Ecto neural progenitor cell (in vitro differentiated cells): ENCODE measurements at regions not wholly inside any gene's neighbourhood (a gene's known extent, or its start where the extent isn't known, plus 50 kb on each side); places are given as distances from the start of the nearest gene placed in this dataset.

Experiments
- DNase-seq: peaks from one replicate; pipeline ENCODE4 v3.0.0-alpha.2; 2018; ENCODE audit warnings: low spot score

DNA sequence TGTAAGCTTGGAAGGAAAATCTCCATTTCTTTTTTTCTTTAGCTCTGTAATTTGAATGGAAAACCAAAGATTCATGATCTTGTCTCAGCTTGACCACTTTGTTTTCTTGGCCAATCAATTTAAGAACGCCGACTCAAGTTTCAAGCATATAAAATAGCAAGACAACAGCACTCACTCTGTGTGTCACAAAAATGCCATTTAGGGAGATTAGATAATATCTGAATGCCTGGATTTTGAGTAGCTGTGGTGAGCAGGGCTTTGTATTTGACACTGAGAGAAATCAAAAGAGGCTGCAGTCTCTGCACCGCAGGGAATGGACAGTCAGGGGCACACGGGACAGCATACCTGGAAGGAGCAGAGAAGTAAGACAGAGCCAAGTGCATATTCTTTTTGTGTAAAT lies 209.5 kb upstream of the SLC10A2 start:
- DNase-seq = no peak

DNA sequence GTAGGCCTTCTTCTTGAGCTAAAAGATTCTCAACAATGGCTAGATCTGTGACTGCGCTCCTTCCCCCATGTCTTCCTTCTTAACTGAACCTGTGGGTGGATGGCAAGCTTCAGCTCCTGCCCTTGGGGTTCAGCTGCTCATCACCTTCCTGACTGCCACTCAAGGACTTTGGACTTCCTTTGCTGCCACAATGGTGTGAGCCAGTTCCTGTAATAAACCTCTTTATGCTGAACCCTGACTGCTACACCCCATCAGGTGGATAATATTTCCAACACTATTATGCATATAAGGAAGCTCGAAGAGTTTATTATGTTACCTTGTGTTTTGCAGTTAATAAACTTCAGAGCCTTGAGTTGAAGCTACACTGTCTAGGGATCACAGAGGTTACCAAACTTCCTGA lies 208.9 kb upstream of the SLC10A2 start:
- no peak for DNase-seq

DNA sequence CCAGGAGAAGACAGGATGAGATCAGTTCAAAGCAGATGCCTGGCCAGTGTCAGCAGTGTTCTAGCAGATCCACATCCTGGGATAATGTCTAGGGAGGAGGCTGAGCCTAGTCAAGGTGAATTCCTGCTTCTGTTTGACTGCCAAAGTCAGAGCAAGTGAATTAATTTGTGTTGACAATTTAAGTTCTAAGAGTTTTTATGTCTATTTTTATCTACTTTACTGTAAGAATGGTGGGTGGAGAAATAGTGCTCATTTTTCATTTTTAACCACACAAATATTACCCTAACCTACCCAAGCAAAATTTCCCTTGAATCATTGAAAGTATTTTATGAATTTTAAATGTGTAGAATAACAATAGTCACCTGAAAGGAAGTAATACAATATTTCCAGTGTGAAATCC lies 207.6 kb upstream of the SLC10A2 start:
- no peak for DNase-seq

DNA sequence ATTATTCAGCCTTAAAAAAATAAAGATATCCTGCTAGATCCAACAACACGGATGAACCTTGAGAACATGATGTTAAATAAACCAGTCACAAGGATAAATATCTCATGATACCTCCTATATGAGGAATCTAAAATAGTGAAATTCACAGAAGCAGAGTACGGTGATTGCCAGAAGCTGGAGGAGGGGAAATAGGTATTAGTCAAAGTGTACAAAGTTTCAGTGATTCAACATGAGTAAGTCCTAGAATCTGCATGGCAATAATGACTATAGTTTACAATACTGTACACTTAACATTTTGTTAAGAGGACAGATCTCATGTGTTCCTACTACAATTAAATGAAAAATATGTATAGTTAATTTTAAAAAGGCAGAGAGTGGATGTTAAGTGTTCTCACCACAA lies 206.6 kb upstream of the SLC10A2 start:
- no peak for DNase-seq

DNA sequence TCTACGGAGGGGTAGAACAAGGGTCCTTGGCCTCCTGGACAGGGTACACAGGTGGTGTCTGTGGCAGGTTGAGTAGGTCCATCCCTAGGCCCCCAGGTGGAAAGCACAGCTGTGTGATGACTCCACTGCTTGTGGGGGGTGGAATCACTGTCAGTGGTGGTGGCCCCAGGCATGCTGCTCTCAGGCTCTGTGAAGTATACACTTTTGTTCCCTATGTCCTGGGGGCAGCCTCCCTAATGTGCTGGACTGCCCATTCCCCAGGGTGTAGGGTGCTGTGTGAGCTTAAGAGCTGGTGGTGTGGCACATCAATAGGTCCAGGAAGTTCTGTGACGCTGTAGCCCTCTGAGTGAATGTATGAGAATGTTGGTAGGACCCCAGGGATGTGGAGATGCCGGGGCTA lies 197.2 kb upstream of the SLC10A2 start:
- no peak for DNase-seq

DNA sequence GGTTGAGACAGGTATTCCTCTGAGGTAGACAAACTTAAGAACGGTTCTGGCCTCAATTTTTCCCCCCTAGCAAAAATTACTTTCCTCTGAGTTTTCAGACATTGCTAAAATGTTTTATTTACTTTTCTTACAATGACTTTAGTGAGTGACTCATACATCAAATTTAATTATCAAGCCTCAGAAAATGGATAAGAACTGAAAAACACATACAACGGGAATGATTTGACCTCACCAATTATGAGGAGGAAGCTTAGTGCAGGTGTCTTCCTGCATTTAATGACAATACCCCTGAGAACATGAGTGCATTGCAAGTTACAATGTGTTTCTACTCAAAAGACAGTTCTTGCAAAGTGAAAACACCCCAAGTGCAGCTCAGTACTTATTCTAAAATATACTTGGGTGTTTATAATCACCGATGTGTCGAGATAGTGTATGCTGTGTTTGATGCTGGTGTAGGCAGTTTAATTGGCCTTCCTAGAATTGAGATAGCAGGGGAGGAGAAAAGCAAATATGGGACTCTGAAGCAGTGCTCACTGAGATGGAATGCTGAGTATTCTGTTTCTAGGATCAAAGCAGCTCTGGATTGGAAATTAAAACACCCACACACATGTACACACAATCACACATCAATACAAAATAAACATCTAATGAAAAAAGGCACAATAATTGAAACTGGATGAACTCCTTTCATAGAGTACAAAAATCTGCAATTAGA lies 189.5 kb upstream of the SLC10A2 start:
- DNase-seq = no peak

DNA sequence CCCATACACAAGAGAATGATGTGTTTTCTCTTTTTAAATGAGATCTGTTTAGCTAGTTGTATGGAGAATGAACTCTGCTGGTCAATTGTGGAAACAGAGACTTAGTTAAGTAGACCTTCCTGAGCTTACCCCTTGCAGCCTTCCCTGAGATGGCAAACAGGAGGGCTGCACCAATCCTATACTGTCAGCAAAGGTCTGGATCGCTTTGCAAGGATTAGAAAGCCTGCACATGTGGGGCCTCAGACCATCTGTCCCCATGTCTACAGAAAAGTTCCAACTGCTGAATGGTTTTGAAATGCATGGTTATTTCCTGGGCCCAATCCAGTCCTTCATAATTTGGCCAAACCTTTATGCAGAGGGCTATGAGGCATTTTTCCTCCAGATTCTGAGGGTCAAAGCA lies 183.9 kb upstream of the SLC10A2 start:
- no peak for DNase-seq

DNA sequence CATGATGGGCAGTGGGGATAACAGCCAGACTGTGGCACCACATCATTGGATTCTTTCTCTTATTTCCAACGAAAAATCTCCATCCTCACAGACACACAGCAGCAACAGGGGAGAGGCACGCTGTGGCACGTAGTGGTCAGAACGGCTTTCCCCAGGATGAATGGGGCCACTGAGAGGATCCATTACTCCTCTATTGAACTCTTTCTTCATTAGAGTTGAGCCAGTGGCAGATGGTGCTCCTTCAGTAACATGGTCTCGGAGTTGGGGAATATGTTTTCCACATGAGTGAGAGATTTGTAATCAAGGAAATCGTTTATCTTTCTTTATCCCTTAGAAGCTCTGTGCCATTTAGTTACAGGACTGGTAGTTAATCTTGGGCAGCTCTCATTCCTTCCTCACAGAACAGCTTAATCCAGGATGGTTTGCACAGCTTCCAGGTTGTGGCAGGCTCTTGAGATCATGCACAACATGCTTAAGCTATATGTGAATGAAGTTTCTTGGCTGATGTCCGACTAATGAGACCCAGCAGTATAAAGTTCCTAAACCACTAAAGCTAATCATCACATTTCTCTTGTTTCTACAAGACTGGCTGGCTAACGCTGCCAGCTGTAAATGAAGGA lies 180.5 kb upstream of the SLC10A2 start:
- DNase-seq = no peak

DNA sequence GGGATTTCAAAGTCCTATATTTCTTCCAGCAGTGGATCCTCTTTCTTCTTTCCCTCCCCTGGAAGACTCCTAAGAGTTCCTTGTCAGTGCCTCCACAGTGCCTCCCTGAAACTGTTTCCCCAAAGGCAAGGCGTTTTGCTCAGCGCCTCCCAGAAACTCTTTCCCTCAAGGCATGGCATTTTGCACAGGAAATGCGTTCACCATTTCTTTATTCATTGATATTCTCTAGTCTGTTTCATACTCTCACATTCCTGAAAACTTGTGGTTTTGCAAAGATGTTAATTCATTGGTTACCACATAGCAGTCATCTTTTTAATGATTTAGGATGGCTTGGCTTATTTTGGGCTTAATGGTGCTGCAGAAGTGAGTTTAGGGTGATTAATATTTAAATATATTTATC lies 177.3 kb upstream of the SLC10A2 start:
- DNase-seq = no peak

DNA sequence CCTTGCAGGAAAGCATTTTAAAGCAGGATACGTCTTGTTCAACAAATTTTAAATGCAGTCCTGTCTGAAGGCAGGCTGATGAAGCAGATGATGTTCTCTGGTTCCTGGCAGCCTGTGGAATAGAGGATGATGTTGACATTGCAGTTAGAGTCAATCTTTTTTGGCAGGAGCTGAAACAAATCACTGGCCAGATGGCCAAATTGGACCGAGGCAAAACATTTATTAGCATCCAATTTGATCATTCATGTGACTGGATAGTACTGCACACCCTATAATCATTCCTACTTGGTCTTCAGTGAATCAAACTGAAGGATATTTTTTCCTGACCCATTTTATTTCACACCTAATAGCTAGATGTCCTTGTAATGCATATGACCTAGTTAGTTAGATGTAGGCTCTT lies 172.2 kb upstream of the SLC10A2 start:
- DNase-seq = no peak

DNA sequence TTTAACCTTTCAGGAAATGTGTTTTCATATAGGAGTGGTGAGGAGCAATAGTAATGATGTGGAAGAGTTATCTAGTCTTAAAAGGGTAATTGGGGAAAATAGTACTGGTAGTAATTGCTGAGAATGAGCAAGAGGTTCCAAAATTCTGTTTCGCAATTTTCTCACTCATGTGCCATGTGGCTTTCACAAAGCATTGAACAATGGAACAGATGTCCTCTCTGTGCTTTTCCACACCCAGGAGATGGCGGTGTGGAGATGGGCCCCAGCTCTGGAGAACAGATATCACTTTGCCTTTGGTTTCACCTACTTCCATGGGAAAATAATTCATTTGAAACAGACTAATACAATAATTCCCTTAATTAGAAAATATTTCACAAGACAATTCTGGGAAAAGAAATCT lies 170.0 kb upstream of the SLC10A2 start:
- DNase-seq = no peak

DNA sequence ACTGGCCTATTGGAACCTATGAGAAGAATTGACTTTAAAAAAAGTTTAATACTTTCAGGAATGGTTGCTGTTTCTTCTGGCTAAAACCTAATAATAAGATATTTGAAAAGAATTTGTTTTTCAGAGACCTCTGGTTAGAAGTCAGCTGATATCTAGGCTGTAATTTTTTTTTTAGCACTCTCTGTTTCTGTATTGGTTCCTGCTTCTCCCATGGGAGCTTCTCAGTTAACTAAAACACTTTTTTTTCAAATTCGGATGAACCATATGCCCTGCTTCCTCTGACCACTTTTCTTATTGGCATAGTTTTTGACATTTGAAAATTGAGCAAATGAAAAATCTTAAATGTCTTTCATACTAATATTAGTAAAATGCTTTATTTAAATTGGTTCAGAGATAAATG lies 163.5 kb upstream of the SLC10A2 start:
- no peak for DNase-seq

DNA sequence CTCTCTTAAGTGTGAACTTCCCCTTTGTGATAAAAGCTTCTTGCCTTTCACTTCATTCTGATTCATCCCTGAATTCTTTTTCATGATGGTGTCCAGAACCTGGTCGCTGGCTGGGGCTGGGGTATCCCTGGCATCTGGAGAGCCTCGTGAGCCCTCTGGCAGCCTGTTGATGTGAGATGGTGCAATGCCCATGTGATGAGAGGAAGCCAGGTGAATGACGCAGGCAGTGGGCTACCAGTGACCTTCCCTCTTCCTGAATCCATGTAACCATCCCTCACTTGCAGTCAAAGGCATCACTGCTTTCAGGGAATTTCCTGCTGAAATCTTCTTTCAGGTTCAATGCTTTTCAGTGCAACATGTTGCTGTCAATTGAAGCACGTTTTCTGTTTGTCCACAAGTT lies 158.6 kb upstream of the SLC10A2 start:
- DNase-seq = no peak

DNA sequence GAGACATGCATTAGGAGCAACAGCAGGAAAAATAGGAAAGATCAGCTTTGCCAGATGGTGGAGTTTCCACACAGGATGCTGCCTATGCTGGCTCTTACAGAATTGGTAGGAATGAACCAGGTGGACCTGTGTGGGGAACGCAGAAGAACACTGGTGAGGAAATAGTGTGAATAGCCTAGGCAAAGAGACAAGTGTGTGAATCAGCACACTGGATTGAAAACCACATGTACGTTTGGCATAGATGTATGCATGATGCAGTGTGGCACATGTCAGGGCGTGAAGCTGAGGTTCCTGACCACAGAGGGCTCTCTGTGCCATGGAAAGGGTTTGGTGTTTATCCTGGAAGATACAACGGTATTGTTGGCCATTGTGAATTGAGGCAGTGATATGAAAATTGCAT lies 156.5 kb upstream of the SLC10A2 start:
- no peak for DNase-seq

DNA sequence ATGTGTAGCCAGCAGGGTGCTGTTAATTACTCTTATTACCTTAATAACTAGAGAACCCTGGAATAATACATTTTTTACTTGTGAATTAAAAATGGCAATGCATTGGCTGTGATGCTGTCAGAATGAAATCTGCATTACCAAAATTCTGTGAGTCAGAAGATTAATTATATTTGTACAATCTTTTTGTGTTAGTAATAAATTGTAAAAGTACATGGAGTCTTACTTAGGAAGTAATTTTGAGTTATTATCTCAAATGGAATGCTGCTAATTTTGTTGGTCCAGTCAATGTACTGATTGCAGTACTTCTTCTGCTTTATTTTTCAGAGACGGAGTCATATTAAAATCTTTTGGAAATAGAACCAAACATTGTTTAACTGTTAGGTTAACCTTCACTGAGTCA lies 152.0 kb upstream of the SLC10A2 start:
- no peak for DNase-seq

DNA sequence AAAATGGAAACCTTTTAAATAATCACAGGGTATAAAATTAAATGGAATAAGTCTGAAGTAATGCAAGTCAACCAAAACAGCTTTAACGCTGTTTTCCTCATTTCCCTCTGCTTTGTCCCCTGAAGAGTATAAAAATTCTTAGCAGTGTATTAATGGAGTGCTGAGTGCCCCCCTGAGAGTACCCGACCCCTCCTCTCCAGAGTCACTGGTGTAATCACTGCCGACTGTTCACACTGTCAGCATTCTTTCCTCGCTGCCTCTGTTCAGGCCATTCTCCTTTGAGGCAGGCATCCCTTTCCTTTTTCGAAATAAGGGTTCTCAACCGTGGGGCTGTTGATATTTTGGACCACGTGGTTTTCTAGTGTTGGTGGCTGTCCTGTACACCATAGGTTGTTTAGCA lies 146.9 kb upstream of the SLC10A2 start:
- no peak for DNase-seq

DNA sequence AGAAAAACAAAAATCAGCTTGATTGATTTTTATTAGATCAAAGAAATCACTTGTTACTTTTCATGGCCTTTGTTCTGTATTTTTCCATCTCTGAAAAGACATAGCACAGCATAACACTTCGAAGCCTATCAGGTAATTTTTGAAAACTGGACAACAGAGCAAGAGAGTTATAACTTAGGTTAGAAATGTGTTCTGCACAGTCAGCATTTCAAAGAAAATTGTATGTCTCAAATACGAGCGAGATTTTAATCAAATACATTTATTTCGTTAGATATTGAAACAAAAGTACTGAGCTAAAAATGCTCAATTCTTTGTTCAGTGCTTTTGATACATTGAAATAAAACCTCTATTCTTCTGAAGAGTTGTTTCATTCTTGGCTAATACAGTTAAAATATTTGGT lies 144.1 kb upstream of the SLC10A2 start:
- DNase-seq = no peak

DNA sequence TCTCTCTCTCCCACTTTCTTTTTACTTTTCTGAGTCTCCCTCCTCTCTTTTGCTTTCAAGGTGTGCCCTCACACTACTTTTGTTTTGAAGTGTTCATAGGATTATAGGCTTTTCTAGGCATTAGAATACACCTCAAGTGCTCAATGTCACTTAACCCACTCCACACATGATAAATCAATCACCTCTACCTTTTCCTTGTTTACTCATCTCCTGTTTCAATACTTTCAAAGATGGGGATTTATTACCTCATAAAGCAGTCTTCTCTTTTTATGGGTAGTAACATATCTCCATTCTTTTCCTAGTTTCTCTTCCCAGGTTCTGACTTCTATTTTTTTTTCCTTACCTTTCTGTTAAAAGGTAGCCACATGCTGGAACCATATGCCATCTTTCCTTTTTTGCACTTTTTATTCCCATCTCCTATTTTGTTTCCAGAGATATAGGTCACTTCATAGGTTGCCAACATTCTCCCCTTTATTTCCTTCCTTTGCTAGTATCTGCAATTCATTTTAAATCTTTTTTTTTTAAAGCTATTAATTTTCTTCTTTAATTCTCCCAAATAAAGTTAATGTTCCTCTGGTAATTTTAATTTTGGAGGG lies 137.6 kb upstream of the SLC10A2 start:
- DNase-seq = no peak

DNA sequence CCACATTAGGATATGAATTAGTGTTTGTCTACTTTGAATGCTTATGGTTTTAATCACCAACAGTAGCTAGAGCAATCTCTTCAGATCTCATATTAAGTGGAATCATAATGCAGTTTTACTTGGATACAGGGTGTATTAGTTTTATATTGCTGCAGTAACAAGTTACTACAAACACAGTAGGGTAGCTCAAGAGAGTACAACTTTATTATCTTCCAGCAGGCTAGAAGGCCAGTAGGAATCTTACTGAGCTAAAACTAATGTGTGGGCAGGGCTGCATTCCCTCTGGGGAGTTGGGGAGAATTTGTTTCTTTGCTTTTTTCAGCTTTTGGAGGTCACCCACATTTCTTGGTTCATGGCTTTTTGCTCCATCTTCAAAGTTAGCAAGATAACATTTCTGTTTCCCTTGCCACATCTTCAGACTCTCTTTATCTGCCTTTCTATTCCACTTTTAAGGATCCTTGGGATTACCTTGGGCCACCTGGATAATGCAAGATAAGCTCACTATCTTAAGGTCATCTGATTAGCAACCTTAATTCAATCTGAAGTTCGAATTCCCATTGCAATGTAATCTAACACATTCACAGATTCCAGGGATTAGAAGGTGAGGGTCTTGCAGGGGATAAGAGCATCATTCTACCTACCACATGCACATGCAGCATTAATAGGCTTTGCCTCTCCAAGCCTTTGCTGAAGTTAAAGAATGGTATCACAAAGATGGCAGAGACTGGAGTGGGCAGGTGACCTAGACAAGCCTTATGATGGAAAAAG lies 134.1 kb upstream of the SLC10A2 start:
- no peak for DNase-seq

DNA sequence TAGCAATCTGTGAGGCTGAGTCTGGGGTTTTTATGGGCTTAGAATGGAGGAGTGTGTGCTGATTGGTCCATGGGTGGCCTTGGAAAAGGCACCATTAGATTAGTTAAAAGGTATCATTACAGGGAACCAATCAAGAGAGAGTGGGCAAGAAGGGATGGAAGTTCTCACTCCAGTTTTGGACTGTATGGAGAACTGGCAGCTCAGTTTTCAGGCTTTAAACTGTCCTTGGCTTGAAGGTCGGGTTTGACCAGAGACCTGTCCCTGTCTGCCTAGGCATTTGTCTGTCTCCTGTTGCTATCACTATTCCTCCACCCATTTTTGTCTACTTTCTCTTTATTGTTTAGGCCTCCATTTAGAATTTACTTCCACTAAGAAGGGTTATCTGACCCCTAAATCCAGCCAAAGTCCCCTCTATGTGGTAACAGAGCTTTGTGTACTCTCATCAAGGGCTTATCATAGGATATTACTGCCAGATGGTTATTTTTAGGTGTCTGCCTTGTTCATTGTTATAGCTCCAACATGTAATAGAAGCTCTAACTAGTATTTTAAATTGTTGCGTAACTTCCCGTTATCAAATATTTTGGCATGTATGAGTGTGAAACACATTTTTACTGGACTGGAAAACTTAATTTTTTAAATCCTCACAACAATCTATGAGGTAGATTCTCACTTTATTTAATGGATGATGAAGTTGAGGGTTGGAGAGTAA lies 133.3 kb upstream of the SLC10A2 start:
- DNase-seq = no peak

DNA sequence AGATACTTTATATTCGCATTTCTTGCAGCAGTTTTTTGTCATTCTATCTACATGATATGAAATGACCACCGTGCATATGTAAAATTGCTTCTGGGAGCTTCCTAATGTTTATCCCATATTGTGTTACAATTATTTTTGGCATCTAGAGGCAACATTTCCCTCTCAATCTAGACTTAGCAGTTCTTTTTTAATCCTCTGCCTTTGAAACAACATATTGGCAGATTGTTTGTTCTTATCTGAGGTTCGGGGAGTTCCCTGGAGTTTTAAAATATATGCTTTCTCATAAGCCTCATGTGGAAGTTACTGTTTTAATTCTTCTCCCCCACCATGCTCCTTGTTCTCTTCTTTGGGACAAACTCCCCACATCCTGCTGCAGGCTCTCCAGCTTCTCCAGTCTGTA lies 130.1 kb upstream of the SLC10A2 start:
- no peak for DNase-seq

DNA sequence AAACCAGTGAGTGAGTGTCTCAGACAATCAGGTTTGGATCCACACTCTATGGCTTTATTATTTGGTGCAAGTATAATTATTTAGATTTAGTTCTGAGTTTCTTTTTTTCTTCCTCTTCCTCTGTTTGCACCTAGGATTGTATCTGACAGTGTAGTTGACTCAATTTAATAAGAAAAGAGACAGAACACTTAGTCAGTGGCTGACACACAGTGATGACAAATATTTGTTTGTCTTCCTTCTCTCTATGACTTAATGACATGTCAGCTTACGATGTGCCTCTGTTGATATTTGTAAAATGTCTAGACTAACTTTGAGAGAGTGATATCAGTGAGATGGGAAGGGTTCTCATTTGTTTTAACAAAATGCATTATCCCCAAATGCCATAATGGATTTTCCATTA lies 129.5 kb upstream of the SLC10A2 start:
- DNase-seq = no peak

DNA sequence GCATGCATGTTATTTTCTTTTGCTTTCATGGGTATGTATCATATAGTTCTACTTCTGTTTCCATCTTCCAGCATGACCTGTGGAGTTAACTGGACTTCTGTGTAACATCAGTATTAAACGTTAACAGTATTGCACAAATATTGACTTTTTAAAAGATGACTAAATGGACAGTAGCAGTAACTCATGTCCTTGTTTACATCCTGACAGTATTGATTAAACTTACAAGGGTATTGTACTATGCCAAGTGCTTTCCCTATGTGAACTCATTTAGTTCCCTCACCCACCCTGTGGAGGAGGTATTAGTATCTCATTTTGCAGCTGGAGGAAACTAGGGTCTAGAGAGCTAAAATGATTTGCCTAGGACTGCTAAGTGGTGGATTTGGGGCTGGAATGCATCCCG lies 128.7 kb upstream of the SLC10A2 start:
- no peak for DNase-seq
